Activated naive CD4-positive, alpha-beta T cell treated with Interleukin-2 at 50 U/mL for 16 hours (primary cell): ENCODE measurements at regions not wholly inside any gene's neighbourhood (a gene's known extent, or its start where the extent isn't known, plus 50 kb on each side); places are given as distances from the start of the nearest gene placed in this dataset.

ENCODE experiments used
- DNase-seq: peaks from one replicate; pipeline ENCODE4 v3.0.0-alpha.2; 2020

DNA sequence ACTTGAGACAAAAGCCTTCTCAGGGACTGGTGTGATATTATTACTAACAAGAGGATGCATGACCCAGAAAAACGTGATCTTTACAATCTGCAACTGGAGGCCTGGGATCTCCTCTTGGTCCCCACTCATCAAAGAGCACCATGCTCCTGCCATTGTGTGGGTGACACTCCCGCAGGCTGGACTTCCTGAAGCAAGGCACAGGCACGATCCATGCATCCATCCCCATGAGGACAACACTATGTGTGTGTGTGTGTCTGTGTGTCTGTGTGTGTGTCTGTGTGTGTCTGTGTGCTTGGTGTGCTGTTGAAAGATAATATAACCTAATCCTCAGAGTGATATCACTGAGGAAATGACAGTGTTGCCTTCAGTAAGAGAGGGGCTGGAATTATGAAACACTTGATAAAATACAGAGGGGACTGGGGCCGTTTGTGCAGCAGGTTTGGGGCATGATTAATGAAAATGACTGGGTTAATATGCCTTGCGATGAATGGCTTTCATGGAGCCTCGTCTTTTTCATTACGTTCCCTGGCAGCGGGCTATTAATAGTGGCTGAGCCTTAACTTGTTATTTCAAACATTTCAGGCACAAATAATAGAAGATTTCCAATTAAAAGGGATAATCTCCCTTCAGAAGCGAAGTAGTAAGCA is 180.8 kb upstream of the TCERG1L start:
- no peak for DNase-seq

DNA sequence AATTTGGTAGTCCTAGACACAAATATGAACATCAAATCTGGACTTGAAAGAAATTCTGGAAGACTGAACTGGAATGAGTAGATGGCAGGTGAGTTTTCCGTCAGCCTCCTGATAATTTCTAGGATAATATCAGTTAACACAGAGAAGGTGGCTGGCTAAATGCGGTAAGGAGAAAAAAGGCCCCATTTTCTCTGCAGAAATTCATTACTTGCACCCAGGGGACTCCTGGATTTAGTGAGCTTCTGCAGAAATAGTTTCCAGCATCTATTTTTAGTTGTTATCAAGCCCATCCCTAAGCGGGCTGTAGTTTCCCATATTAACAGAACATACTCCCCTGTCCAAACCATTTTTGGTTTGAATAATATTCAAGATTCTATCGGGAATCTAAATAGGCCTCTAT is 181.9 kb upstream of the TCERG1L start:
- DNase-seq: no peak

DNA sequence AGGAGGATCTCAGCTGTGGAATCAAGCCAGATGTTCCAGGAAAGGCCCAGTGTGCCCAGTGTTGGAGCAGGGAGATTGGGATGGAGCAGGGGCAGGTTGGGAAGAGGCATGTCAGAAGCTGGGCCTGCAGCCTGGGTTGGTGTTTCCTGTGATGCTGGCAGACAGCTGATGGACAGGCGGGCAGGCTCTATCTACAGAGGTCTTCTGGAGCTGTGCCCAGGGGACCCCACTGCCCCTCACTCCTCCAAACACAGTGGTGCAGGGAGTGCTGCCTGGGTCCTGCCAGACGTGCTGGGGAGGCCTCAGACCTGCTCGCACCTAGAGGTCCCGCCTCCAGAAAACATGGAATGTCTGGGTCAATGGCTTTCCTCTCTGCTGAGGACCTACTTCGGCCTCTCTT is 182.9 kb upstream of the TCERG1L start:
- no peak for DNase-seq

DNA sequence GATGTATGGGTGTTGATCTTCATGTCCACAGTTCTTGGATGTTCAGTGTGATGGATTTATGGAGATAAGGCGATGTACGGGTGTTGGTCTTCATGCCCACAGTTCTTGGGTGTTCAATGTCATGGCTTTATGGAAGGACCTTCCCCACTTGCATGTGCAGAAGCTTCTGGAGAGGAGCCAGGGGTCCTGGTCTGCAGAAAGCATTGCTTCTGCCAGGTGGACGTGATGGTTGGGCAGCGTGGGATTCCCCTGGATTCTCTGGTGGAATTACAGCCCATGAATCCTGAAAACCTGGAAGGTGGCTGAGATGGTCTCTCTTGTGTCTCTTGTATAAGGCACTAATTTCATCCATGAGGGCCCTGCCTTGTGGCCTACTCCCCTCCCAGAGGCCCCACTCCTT is 183.7 kb upstream of the TCERG1L start:
- no peak for DNase-seq

DNA sequence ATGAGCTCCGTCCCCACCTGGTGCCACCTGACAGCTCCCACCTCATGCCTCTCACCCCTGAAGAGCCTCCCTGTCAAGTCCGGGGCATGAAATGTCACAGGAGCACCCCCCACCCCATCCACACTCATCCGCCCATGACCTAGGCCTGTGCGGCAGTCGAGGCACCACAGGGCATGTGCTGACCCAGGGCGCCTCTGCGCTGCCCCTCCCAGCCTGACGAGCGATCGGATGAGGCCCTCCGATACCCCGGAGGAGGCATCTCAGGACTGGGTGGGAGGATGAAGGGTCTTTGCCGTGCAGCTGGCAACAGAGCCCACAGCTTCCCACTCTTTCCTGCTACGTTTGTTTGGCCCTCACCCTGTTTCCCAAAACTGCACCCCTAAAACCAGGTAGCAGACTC is 184.4 kb upstream of the TCERG1L start:
- no peak for DNase-seq

DNA sequence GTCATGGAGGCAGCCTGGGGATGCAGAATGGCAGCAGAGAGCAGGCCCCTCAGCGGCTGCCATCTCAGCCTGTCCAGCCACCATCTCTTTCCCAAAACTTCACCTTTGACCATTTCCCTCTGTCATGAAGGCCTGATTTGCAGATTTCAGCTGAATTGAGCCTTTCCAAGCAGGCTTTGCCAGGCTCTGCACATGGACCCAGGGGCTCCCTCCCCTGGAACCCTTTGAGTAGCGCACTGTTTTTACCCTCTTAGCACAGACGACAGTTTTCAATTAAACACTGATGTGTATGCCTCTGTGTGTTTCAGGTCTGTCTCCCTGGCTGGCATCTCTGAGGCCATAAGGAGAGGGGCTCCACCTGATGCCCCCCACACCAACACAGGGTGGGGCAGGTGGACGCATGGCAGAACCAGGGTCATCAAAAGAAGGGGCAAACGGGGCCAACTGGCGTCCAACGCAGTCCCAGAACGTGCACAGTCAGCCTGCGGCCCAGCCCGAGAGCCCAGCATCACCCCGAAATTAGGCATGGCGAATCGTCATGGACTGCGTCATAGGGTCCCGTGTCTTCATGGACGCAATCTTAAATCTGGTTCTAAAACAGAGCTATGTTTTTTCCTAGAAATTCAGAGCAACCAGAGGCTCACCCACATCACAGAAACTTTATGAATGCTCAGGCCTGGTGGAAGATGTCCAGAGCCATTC is 185.0 kb upstream of the TCERG1L start:
- no peak for DNase-seq

DNA sequence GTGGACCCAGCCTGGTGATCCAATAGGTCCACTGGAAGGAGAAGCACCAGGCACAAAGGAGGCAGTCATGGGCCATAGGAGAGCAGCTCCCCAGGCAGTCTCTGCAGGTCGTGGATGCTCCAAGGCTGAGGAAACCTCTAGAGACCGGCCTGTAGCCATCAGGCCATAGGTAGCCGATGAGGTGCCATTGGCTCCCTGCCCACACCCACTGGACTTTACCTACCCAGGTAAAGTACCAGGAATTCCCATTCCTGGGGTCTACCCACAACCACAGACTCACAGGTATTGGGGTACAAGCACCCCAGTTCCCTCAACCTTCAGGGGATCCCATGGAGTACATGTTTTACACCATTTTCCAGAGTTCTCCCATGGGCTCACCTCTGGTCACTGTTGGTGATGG is 188.0 kb upstream of the TCERG1L start:
- DNase-seq: no peak

DNA sequence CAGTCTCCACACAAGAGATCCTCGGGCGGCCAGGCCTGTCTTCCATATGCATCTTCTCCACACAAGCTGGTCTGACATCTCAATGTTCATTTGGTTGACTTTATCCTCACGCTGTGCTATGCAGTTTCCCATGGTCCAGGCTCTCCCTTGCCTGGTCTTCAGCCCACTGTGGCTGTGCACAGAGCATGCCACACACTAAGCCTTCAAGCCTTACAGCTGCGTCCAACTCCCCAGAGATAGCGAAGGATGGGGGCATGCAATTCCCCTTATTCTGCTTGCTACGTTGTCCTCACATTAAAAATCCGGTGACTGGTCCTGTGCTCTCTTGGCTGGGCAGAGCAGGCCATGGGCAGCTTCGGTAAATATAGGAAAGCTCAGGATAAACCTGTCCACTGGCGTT is 188.7 kb upstream of the TCERG1L start:
- no peak for DNase-seq

DNA sequence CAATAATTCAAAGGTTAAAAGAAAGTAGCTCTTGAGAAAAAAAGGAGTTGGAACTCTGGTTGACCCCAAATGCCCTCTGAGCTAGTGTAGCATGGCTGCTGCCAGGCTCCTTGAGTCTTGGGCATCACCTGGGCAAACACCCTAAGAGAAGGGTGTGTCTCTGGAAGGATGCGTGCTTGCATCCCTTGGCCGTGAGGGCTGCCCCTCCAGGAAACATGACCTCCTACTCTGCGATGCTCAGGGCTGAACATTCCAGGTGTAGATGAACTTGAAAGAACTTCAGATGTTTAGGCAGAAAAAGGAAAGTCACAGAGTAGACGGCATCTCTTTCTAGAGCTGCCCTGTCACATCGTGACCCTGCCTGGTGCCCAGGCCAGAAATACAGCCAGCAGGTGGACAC is 189.4 kb upstream of the TCERG1L start:
- no peak for DNase-seq

DNA sequence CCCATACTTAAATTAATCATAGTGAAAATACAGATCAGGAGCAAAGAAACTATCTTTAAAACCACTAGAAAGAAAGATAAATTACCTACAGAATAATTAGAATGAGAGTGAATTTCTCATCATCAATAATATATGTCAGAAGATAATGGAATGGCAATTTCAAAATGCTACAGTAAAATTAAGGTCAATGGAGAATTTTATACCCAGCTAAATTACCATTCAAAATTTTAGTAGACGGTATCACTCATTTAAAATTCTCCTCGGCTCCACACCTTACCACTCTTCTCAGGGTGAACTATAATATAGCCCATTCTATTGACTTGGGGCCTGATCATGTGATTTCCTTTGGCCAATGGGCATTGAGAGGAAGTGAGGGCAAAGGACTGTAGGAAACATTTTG is 192.5 kb upstream of the TCERG1L start:
- DNase-seq: no peak

DNA sequence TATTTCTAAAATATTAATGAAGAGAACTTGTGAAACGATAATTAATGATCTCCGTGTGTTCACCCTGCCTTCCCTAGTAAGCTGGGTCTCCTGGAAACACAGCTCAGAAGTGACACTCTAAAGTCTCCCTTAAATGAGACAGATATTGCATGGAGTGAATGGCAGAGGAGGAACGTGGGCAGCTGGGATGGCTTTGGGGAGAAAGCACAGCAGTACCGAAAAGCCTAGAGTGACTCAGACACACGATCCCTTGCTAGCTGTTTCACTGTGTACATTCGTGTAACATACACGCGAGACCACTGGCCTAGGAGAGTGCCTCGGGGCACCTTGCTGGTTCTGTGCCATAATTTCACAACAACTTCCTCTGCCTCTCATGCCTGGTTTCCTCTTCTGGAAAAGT is 199.9 kb upstream of the TCERG1L start:
- DNase-seq: no peak

DNA sequence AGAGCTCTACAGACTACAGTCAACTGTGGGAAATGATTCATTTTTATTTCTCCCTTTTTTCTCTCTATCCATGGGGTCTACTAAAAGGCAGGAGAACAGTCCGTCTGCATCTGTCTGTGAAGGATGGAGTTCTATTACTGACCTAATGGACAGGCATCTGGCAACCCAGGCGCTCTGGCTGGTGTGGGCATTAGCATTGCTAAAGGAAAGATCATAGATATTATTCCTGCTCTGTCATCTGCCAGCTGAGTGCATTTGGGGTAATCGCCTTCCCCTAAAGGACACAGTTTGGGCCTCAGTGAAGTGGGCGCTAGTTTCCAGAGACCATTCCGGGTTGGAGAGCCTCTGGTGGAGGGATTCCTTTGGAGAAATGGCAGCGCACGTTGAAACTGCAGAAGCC is 201.3 kb upstream of the TCERG1L start:
- no peak for DNase-seq

DNA sequence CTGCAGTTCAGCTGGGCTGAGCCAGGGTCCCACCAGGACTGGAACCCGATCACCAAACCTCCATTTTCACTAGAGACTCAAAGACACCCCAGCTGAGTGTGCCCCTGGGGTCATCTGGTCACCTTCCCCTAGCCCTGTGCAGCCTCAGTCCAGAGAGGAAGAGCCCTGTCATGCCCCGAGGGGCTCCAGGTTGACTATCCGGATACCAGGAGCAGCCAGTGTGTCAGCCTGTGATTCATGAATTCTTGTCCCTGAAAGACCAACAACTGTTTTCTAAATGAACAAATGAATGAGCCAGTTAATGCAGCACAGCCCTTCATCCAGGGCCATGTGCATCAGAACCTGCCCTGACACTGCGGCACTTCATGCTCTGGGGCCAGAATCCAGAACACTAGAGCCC is 201.9 kb upstream of the TCERG1L start:
- no peak for DNase-seq

DNA sequence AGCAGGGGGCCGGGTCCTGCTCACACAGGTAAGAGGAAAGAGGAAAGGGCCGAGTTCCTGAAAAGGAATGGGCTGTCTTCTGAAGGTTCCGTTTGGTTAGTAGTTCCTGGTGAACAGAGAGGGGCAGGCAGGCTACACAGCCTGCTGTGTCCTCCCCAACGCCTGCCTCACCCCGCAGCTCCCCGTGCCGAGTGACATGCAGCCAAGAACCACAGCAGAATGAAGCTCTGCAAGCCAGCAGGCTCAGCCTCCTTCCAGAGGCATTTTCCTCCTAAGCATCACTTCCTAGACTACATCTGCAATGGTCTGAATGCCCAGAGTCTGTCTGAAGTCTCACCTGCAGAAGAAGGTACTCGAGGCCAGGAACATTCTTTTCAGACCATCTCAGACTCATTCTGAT is 202.4 kb upstream of the TCERG1L start:
- DNase-seq: no peak

DNA sequence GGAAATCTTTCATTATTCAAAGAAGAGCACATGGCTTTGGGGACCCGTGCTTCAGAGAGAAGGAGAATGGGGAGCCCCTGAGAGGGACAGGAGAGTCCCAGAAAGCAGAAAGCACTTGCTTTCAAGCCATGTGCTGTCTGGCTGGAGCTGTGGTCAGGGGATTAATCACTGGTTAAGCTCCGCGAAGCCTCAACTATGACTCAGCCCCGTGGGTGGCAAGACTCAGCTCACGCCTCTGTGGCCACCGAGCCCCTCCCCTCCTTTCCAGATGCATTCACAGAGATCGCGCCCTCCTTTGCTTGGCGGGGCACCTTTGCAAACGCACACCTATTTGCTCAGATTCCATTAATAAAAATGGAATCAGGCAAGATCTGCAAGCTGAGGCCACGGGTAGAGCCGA is 202.9 kb upstream of the TCERG1L start:
- no peak for DNase-seq

DNA sequence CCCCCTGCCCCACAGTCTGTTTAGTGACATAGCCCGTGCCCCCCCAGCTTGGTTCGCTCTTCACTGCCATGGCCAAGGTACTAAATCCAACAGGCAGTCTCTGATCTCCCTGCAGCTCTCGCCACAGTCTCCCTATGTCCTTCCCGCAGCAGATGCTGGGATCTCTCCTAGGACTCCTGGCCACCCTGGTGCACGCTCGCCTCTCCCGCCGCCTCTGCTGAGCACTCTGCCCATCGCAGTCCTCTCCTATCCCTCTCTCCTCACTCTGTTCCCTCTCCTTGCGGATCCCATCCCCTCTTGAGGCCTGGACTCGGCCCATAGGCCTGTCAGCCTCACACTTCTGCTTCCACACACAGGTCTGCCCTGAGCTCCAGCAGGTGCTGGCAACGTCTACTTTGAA is 204.8 kb upstream of the TCERG1L start:
- no peak for DNase-seq

DNA sequence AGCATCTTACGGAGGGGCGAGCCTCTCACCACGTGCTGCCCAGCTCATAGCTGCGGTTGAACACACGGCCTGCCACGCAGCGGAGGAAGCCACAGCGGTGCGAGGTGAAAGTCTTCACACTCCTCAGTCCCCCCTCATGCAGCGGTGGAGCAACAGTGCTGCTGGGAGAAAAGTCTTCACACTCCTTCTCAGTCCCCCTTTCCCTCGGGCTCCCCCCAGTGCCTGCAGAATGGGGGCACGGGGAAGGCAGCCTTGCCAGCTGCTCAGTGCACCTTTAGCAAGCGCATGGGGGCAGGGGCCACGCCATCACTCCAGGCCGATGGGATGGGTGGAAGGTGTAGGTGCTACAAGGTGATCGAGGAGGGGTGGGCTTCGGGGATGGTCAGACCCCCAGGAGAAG is 206.3 kb upstream of the TCERG1L start:
- DNase-seq: no peak

DNA sequence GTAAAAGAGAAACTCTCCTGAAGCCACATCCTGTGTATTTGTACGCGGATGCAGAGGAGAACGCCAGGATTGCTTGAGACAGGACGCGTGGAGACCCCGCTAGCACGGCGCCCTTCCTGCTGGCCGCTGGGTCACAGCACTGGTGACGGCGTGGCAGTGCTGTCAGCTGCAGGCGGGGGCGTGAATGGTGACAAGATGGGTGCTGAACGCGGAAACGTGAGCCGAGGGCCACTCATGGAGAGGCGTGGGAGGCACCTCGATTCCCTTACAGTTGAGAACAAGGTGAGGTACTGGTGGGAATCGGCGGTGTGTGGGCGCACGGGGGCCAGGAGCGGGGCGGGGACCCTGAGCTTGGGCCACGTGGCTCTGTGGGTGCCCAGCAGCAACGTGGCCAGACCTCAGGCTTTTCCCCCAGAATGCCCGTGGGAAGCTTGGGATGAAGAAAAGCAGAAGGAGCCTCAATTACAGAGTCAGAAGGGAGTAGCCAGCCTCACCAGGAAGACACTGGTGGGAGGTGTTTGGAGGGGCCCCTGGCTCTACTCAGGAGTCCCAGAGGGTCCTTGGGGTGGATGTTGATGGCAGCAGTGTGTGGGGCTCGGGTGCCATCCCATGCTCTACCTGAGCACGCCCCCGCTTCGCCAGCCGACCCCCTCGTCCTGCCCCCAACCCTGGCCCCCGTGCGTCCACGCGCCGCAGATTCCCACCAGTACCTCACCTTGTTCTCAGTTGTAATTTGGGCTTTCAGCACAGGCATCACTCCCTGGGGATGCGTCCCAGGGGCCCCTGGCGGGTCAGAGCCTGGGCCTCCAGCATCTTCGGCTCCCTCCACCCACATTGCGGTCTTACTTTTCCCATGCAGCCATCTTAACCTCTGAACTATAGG is 208.4 kb upstream of the TCERG1L start:
- DNase-seq: no peak

DNA sequence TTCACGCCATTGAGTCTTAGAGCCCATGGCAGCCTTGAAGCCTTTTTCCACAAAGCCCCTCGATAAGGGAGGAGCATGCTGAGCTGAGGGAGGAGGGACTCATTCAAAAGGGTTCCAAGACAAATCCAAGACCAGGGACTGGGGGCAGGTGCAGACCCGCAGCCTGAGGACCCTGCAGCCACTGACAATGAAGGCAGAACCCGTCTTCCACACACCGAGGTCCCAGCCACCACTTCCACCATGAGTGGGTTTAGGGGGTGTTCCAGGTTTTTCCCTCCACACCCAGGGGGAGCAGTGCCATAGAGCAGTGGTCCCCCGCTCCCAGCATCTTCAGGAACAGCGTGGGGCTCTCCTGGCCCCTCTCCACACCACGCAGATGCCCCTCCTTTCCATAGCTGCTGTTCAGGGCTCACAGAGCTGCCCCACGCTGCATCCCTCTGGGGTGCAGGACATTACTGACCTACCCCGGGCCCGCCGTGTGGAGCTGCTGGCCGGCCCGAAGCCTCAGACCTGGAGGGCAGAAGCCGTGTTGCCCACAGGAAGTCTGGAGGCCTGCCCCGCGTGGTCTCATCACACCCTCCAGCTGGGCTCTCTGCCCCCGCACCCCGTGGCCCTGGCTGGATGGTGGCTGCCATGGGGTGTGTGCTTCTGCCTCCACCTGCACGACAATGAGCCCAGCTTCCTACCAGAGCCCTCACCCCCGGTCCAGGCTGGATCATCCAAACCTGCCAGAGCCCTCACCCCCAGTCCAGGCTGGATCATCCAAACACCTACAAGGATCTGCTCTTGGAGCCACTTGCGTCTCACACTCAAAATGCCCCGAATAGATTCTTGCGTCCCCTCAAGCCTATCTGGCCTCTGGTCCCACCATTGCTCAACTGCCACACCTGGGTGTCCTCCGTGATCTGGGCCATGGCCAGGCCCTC is 220.0 kb upstream of the TCERG1L start:
- DNase-seq: no peak

DNA sequence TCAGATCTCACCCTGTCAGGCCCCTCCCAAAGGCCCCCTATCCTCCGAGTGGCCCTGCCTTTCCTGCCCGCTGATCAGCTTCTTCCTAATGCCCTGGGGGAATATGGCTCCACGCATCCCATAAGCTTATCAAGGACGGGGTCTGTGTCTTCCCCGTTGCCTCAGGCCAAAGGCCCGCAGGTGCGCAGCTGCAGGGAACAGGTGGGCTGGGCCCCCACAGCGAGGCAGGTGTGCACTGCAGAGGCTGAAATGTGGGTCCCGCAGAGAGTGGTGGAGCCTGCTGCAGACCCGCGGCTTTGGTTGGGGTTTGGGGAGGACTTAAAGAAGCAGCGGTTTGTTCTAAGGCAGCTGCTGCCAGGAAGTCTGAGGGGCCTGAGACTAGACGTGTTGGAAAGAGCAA is 220.8 kb upstream of the TCERG1L start:
- no peak for DNase-seq

DNA sequence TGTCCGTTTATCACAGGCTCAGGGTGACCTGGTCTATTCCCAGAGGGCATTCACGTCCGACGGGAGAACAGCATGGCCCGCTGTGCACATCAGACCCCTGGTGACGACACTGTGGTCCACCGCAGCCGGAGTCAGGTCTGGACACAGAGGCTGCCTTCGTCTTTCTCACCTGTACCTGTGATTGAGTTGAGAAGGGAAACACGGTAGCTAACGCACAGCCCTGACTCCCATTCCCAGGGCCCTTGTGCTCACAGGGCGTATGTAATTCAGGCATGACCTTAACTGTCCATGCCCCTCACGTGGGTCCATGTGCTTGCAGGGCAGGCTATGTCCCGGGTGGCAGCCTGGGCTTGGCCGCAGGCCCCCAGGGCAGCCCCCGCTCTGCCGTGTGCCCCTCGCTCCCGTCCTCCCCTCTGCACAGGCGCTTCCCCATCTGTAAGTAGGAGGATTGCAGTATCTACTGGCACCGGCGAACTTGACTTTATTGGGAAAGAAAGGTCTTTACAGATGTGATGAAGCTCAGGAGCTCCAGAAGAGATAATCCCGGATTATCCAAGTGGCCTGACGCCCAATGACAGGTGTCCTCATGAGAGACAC is 221.3 kb upstream of the TCERG1L start:
- DNase-seq: no peak

DNA sequence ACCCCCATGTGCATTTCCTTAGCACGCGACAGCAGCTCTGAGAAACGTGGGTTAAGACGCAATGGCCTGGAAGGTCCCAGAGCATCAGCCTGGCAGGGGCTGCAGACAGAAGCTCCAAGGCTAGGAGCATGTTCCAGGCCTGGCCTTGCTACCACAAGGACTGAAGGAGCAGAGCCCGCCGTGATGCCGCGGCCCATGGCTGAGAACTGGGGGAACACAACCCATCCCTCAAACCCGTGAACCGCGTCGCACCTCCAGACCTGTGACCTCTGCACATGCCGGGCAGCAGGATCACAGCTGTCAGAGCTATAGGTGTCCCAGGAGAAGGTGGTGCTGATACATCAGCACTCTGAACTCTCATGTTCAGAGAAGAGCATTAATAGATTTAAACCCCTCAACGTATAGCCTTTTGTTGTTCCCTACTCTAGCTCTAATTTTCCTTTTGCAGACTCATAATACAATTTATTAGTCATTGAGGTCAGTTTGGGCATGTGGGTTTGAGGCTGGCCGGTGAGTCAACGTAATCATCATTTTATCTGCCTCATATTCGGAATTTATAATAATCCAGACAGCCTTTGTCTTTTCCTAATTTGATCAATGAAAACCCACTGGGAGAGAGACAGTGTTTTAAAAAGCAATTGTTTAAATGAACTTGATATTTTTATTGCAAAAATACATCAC is 222.5 kb upstream of the TCERG1L start:
- DNase-seq: no peak
